ENCODE measurements at regions not wholly inside any gene's neighbourhood (a gene's known extent, or its start where the extent isn't known, plus 50 kb on each side); places are given as distances from the start of the nearest gene placed in this dataset.
"Not testable (repeated sequence)": the region's sequence is repeated elsewhere in the genome, so short reads cannot be mapped to it uniquely, and the experiment has no call there.

DNA sequence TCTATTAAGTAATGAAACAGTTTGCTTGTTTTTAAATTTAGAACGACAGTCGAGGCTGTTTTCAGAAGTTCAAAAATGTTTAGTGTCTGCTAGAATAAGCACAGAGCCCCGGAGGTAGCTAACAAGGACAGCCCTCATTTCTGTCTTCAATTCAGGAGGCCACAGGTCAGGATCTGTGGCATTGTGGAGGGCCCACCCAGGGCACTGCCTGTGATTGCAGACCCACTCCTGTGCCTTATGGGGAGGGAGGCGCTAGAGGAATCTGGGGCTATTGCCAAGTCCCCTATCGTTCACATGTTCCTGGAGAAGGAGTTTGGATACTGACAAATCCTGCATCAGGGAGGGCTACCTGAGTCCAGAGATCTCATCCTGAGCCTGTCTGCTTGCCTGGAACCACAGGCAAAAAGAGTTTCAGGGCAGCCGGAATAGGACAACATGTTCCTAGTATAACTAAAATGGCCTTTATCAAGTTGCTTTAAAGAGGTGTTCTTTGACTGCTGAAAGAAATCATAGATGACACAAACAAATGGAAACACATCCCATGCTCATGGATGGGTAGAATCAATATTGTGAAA, 141.5 kb upstream of the ROPN1 start:
- Mint-ChIP-seq H3K9me3 (no peaks in the 10 kb centered on the region), H3K4me1 (ENCODE audit: low read depth in 2 of 2) (no peaks in the 10 kb centered on the region), H3K27ac (no peak overlapping the region), H3K4me3 (no peak overlapping the region), H3K27me3 (peaks cover 19 to 35% of the 10 kb centered on the region in 2 donors), H3K36me3 (no peaks in the 10 kb centered on the region)
- DNase-seq (ENCODE audit: low spot score) (no peak), ATAC-seq (no peak)

DNA sequence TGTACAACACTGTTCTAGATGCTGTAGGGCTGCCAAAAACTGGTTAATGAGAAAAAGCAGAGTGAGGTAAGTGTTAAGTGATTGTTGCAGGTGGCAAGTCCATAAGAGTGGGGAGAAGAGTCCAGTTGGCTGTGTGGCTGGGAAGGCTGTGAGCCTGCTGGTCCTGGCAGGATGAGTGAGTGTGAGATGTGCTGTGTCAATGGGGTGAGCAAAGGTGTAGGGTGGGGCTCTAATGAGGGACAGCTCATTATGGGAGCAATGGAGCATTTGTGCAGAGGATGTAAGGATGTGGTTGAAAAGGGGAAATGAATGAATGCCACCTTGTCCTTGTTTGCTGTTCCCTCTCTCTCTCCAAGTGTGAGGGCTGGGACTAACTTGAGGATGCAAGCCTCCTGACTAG, 145.3 kb upstream of the ROPN1 start:
- ATAC-seq (no peak), DNase-seq (ENCODE audit: low spot score) (no peak)
- Mint-ChIP-seq H3K27me3 (peaks cover 11 to 13% of the 10 kb centered on the region in 2 donors), H3K27ac (no peak overlapping the region), H3K4me1 (ENCODE audit: low read depth in 2 of 2) (no peaks in the 10 kb centered on the region), H3K4me3 (no peak overlapping the region), H3K36me3 (no peaks in the 10 kb centered on the region), H3K9me3 (no peaks in the 10 kb centered on the region)

DNA sequence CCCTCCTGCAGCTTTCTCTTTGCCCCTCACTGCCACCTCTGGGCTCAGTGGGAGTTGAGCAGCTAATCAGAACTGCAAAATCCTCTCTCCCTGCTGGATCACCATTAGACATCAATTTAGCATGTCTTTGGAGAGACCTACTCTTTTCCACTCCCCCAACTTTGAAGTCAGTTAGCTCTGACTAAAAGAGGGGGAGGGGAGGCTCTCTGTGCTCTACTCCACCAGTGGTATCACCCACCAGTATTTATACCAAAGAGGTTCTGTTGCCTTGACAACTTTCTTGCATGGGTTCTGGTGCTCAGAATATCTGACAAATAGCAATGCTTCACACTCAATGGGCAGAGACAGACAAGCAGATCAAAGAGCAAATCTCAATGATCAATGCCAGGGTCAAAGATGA, 146.2 kb upstream of the ROPN1 start:
- ATAC-seq (no peak), DNase-seq (ENCODE audit: low spot score) (no peak)
- no peaks in the 10 kb centered on the region for H3K9me3 Mint-ChIP-seq
- no peak overlapping the region for H3K4me3 Mint-ChIP-seq
- peaks cover 11 to 13% of the 10 kb centered on the region in 2 donors for H3K27me3 Mint-ChIP-seq
- no peak overlapping the region for H3K27ac Mint-ChIP-seq
- no peaks in the 10 kb centered on the region for H3K4me1 Mint-ChIP-seq (ENCODE audit: low read depth in 2 of 2)
- no peaks in the 10 kb centered on the region for H3K36me3 Mint-ChIP-seq

DNA sequence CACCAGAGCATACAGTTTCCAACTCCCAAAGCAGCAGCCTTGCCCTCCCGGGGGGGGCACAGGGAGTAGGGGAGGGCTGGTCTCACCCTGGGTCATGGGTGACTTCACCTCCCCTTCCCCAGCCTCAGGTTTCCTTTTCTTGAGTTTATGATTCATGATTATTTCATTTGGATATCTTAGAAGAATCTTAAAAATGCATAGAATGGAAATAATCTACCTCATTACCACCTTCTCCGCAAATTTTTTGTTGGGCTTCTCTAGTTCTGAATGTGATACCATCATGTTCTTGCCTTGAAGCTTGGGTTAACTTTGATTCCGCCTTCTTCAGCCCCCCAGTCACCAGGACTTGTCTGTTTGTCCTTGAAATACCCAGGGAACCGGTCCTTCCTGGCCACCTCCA, 148.8 kb upstream of the ROPN1 start:
- Mint-ChIP-seq H3K27me3 (peaks cover 14 to 21% of the 10 kb centered on the region in 2 donors), H3K4me1 (ENCODE audit: low read depth in 2 of 2) (no peaks in the 10 kb centered on the region), H3K27ac (no peak overlapping the region), H3K4me3 (no peak overlapping the region), H3K36me3 (no peaks in the 10 kb centered on the region), H3K9me3 (no peaks in the 10 kb centered on the region)
- DNase-seq (ENCODE audit: low spot score) (no peak), ATAC-seq (no peak)

DNA sequence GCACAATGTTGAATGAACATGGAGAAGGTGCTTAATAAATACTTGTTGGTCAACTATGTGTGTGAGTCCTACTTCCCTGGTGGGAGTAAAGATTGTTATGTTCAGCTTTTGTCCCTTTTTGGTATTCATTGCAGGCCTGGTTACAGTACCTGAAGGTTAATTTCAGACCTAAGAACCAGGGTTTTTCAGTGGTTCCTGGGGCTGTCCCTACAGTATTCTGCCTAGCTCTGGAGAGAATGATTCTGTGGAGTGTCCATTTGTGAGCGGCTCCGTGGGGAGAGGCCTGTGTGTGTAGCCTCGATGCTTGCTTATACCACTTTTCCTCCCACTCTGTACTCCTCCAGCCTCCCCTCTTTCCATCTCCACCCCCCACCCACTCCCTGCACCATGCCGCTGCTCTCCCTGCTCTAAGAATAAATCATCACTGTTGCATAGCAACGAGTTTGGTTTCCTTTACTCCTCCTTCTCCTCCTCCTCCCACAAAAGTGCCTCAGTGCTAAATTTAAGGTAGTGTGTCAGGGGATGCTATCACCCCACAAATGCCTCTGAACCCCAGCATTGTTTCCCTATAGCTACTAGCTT, 150.6 kb upstream of the ROPN1 start:
- DNase-seq (ENCODE audit: low spot score) = no peak
- Mint-ChIP-seq H3K27ac (no peak overlapping the region), H3K4me3 (no peak overlapping the region), H3K9me3 (no peaks in the 10 kb centered on the region), H3K36me3 (no peaks in the 10 kb centered on the region), H3K27me3 (peaks cover 8 to 12% of the 10 kb centered on the region in 2 donors), H3K4me1 (ENCODE audit: low read depth in 2 of 2) (no peaks in the 10 kb centered on the region)
- no peak for ATAC-seq

DNA sequence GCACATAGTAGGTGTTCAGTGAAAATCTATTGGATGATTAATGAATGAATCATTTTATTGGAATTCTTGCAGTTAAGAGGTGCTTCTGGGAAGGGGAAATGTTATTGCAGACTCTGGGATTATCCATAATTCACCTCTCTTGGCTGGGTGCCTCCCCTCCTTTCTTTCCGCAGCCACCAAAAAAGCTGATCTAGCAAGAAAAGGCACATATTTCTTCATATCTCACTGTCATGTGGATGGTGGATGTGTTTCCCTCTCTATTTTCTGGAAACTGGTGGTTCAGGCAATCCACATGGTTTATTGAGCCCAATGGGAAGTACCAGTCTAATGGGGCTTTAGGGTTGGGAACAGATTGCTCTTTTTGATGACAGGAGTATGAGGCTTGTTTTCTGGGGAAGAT, 151.1 kb upstream of the ROPN1 start:
- H3K9me3 Mint-ChIP-seq = no peaks in the 10 kb centered on the region

DNA sequence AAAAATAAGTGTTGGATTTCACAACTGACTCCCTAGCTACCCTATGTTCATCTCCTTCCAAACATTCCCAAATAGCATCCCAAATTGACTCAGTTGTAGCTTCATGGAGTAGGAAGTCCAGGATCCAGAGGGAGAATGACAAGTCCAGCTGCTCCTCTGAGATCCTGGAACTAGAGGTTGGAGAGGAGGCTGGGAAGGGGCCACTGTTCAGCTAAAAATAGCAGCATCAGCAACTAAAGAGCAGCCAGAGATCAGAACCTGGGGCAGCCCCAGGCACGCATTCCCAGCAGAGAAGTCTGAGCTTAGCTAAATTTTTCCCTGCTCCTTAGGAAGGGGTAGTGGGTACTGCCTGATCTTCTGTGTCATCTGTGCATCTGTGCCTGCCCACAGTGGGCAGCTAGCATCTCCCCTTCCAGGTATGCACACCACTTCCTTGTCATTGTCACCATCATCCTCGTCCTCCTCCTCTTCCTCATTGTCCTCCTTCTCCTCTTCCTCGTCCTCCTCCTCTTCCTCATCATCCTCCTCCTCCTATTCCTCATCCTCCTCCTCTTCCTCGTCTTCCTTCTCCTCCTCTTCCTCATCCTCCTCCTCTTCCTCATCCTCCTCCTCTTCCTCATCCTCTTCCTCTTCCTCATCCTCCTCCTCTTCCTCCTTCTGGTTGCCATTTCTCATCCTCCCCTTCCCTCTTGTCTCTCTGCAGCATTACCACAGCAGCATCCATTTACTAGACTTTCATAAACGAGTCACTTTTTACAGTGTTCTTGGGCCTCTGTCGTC, 152.3 kb upstream of the ROPN1 start:
- no peak for ATAC-seq
- Mint-ChIP-seq H3K9me3 (no peaks in the 10 kb centered on the region), H3K27ac (no peak overlapping the region), H3K36me3 (no peaks in the 10 kb centered on the region), H3K27me3 (peaks cover 8 to 22% of the 10 kb centered on the region in 2 donors), H3K4me3 (no peak overlapping the region), H3K4me1 (ENCODE audit: low read depth in 2 of 2) (no peaks in the 10 kb centered on the region)
- DNase-seq (ENCODE audit: low spot score) = no peak

More for the DNA sequence above, 151.1 kb upstream of the ROPN1 start:
- ATAC-seq (no peak), DNase-seq (ENCODE audit: low spot score) (no peak)
- Mint-ChIP-seq H3K27me3 (peaks cover 8 to 17% of the 10 kb centered on the region in 2 donors), H3K36me3 (no peaks in the 10 kb centered on the region), H3K4me1 (ENCODE audit: low read depth in 2 of 2) (no peaks in the 10 kb centered on the region), H3K4me3 (no peak overlapping the region), H3K27ac (no peak overlapping the region)

DNA sequence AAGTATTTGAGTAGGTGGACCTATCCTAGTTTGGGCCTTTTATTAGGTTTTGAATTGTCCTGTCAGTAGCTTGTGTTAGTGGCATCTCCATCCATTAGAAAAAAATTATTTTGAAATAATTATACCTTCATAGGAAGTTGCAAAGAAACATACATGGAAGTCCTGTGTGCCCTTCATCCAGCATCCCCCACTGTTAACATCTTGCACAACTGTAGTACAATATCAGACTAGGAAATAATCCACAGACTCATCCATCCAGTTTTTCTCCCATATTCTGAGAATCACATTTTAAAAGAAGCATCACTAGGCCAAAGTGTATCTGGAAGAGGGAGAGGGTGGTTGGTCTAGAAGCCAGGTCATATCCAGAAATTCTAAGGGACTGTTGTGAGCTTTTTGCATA, 155.5 kb upstream of the ROPN1 start:
- H3K36me3 Mint-ChIP-seq = no peaks in the 10 kb centered on the region
- H3K27ac Mint-ChIP-seq = no peak overlapping the region
- no peaks in the 10 kb centered on the region for H3K9me3 Mint-ChIP-seq
- DNase-seq (ENCODE audit: low spot score) (no peak), ATAC-seq (no peak)
- H3K27me3 Mint-ChIP-seq = peaks cover 7 to 22% of the 10 kb centered on the region in 2 donors
- no peak overlapping the region for H3K4me3 Mint-ChIP-seq
- H3K4me1 Mint-ChIP-seq (ENCODE audit: low read depth in 2 of 2) = no peaks in the 10 kb centered on the region

DNA sequence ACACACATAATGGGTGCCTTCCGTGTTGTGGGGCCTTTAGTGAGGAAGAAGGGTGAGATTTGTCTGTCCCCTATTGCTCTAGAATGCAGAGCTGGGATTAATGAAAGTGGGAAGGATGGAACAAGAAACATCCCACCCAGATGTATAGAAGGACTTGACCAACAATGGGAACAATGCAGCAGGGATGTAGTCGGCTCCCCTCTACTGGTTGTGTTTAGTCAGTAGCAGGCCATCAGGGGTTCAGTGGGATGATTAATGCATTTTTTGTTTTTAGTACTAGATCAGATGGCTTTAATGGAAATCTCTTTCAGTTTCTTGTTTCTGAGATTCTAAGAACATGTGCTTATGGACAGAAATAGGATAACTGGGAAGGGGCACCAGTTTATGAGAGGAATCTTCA, 156.0 kb upstream of the ROPN1 start:
- Mint-ChIP-seq H3K4me3 (no peak overlapping the region), H3K36me3 (no peaks in the 10 kb centered on the region), H3K27me3 (peaks cover 7 to 22% of the 10 kb centered on the region in 2 donors), H3K4me1 (ENCODE audit: low read depth in 2 of 2) (no peaks in the 10 kb centered on the region), H3K9me3 (no peaks in the 10 kb centered on the region), H3K27ac (no peak overlapping the region)
- DNase-seq (ENCODE audit: low spot score) = no peak
- ATAC-seq = no peak

DNA sequence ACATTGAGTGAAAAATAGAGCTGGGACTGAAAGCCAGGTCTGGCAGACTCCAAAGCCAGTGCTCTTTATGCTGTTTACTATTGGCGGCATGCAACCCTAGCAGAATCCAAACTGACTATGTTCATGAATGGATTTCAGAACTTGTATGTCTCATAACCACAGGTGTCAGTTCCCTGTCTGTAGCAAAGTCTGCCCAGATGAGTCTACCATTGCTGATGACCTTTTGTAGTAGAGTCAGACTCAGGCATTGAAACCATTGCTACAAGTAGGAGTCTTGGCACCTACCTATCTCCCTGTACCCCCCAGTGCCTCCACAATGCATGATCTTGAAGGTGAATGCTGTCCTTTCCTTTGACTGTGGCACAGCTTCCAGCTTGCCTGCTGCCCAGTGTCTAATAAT, 157.2 kb upstream of the ROPN1 start:
- Mint-ChIP-seq H3K36me3 (no peaks in the 10 kb centered on the region), H3K27ac (no peak overlapping the region), H3K4me1 (ENCODE audit: low read depth in 2 of 2) (no peaks in the 10 kb centered on the region), H3K4me3 (no peak overlapping the region), H3K9me3 (no peaks in the 10 kb centered on the region), H3K27me3 (peaks cover 7 to 22% of the 10 kb centered on the region in 2 donors)
- ATAC-seq (no peak), DNase-seq (ENCODE audit: low spot score) (no peak)

DNA sequence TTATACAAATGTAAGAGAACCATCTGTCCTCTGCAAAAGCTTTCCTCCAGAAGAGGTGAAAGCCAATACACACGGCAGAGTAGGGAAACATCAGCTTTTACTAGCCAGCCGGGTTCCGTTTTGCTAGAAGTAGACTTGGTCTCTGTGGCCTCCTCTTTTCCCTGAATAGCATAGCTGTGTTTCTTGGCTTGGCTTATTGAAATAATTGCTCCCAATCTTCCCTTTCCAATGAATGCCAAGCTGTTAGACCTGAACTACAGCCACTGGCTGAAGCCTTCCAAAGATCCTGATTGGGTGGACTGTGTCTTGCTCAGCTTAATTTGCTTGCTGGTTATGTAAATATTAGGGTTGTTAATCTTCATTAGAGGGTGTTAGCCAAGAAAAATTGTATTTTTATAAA, 157.8 kb upstream of the ROPN1 start:
- Mint-ChIP-seq H3K4me1 (ENCODE audit: low read depth in 2 of 2) (no peaks in the 10 kb centered on the region), H3K4me3 (no peak overlapping the region), H3K27ac (no peak overlapping the region), H3K27me3 (peaks cover 2 to 16% of the 10 kb centered on the region in 2 donors), H3K9me3 (no peaks in the 10 kb centered on the region), H3K36me3 (no peaks in the 10 kb centered on the region)
- DNase-seq (ENCODE audit: low spot score) (no peak), ATAC-seq (no peak)

DNA sequence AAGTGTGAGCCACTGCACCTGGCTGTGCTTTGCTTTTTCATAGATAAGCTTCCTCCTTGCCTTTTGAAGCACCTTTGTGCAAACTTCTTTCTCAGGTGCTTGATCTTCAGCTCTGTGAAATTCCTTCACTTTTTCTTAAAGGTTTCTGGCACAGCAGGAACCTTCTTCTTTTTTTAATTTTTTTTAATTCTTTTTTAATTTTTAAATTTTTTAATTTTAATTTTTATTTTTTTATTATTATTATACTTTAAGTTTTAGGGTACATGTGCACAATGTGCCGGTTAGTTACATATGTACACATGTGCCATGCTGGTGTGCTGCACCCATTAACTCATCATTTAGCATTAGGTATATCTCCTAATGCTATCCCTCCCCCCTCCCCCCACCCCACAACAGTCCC, 161.0 kb upstream of the ROPN1 start:
- peaks cover 6 to 17% of the 10 kb centered on the region in 2 donors for H3K27me3 Mint-ChIP-seq
- not testable (repeated sequence) for H3K27ac Mint-ChIP-seq; H3K36me3 Mint-ChIP-seq; H3K4me3 Mint-ChIP-seq; H3K9me3 Mint-ChIP-seq; ATAC-seq; DNase-seq (ENCODE audit: low spot score); H3K4me1 Mint-ChIP-seq (ENCODE audit: low read depth in 2 of 2)

DNA sequence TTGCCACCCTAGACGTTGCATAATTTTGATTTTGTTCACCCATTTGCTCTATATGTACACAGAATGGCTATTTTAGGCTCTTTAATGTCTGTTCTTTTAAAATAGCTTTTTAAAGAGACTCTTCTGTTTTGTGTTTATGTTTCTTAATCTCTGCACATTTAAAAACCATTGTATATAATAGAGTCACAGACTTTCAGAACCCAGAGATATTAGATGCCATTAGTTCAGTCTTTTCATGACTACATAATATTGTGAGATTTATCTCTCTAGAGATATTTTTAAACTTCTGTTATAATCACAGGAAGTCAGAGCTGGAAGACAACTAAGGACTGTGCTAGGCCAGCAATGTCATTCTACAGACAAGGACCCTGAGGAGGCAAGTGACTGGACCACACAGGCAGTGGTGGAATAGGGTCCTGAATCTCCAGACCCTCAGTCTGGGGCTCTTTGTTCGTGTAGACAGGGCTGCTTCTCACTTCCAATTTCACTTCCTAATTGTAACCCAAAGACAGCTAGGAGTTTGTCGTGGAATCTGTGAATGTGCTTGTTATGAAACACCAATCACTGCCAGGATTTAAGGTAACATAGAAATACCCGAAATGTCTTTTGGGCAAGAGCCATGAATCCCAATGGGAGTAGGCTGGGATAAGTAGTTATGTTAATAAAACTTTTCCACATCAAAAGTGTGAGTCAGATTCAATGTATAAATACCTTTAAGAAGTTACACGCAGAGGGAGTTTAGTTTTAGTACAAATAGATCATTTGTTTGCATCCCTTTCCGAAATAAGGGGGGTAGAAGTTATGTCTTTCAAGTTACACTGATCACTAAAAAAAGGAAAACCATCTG, 165.2 kb upstream of the ROPN1 start:
- peaks cover 7 to 10% of the 10 kb centered on the region in 2 donors for H3K27me3 Mint-ChIP-seq
- H3K27ac Mint-ChIP-seq = no peak overlapping the region
- DNase-seq (ENCODE audit: low spot score) (no peak), ATAC-seq (no peak)
- H3K4me3 Mint-ChIP-seq = no peak overlapping the region
- H3K4me1 Mint-ChIP-seq (ENCODE audit: low read depth in 2 of 2) = no peaks in the 10 kb centered on the region
- no peaks in the 10 kb centered on the region for H3K9me3 Mint-ChIP-seq
- no peaks in the 10 kb centered on the region for H3K36me3 Mint-ChIP-seq

DNA sequence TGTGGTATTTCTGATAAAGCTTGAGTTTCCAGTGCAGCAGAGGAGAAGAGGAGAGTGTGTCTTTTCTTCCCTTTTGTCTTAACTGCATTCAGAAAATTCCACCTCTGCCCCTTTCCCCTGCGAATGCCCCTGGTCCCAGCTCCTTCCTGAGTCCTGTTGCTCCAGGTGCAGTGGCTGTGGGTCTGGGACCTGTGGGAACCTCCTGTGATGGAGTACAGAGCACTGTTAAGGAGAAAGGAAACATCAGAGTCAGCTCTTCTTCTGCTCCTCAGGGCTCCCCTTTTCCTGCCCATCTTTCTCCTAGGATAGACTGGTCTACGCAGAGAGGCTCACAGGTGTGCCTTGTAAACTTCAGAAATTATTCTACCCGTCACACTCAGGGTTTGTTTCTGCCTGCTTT, 165.8 kb upstream of the ROPN1 start:
- no peak for ATAC-seq
- no peaks in the 10 kb centered on the region for H3K9me3 Mint-ChIP-seq
- peaks cover 7 to 10% of the 10 kb centered on the region in 2 donors for H3K27me3 Mint-ChIP-seq
- H3K27ac Mint-ChIP-seq = no peak overlapping the region
- no peaks in the 10 kb centered on the region for H3K4me1 Mint-ChIP-seq (ENCODE audit: low read depth in 2 of 2)
- no peaks in the 10 kb centered on the region for H3K36me3 Mint-ChIP-seq
- no peak for DNase-seq (ENCODE audit: low spot score)
- no peak overlapping the region for H3K4me3 Mint-ChIP-seq
